Panc1 (cell line): ENCODE measurements at regions not wholly inside any gene's neighbourhood (a gene's known extent, or its start where the extent isn't known, plus 50 kb on each side); places are given as distances from the start of the nearest gene placed in this dataset.

Experiments used
- CTCF ChIP-seq: fragments of 450-650 bp; IDR thresholded peaks from 2 replicates; pipeline ENCODE4 v1.5.1; 2017; ENCODE audit warnings: mild to moderate bottlenecking
- POLR2AphosphoS5 ChIP-seq: IDR thresholded peaks from 2 replicates; pipeline ENCODE4 v1.6.1; 2012; ENCODE audit warnings: mild to moderate bottlenecking, low read depth, low read length, moderate library complexity
- REST ChIP-seq, 2 experiments: IDR thresholded peaks; 2 replicates each; pipeline ENCODE4 v1.6.1; 2011 to 2012; ENCODE audit warnings: low read depth in 2 of 2, control low read depth in 1 of 2, low read length in 1 of 2, mild to moderate bottlenecking in 1 of 2, moderate library complexity in 1 of 2; ENCODE audit not compliant: insufficient read depth in 1 of 2
- SIN3A ChIP-seq: IDR thresholded peaks from 2 replicates; pipeline ENCODE4 v1.6.1; 2012; ENCODE audit warnings: low read depth, mild to moderate bottlenecking, low read length, moderate library complexity, borderline replicate concordance; ENCODE audit not compliant: insufficient read depth

- TF ChIP-seq SIN3A (no peak), CTCF (no peak), POLR2AphosphoS5 (no peak), REST (IDR thresholded peaks at IDR 0.05; ENCODE audit: insufficient read depth in 1 of 2, low read depth in 2 of 2, low read length in 1 of 2) (no peak)
Measured at GRCh38 chr6:148192310-148192709, 150.3 kb upstream of the SASH1 start.
